ENCODE measurements at regions not wholly inside any gene's neighbourhood (a gene's known extent, or its start where the extent isn't known, plus 50 kb on each side); places are given as distances from the start of the nearest gene placed in this dataset.
A peak's percentile ranks its signal among the peaks of the same experiment; 100 is the strongest.

GRCh38 chr4:107098401-107098800 lies 62.3 kb upstream of the DKK2 start:
- DNase-seq (ENCODE audit: low read depth, low spot score) = no peak

DNA sequence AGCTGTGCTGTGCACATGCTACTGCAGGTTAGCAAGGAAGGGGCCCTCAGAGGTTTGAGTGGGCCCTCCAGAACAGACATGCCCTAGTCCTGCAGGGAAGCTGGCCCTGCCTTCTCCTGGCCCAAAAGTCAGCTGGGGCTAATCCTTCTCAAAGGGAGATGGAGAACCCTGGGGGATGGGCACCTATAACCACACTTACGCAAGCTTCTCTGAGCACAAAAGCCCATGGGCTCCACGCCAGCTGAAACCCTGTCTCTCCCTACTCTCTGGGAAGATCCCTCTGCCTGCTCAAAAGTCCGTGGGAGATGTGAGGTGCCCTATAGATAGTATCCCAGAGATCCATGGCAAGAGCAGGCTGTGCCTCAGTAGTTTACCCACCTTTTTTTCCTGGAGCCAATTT lies 58.9 kb upstream of the DKK2 start:
- DNase-seq (ENCODE audit: low read depth, low spot score) = no peak

GRCh38 chr4:107094332-107094731 lies 58.2 kb upstream of the DKK2 start:
- DNase-seq (ENCODE audit: low read depth, low spot score) = peak; percentile 15

Data from ELF-1 (cell line).